ENCODE measurements at regions not wholly inside any gene's neighbourhood (a gene's known extent, or its start where the extent isn't known, plus 50 kb on each side); places are given as distances from the start of the nearest gene placed in this dataset.
A peak's percentile ranks its signal among the peaks of the same experiment; 100 is the strongest.

GRCh38 chr11:122343210-122343609, 227.2 kb upstream of the BLID start:
- DNase-seq, result no peak

GRCh38 chr11:122342089-122342744, 226.2 kb upstream of the BLID start:
- peak; percentile 92 for DNase-seq

DNA sequence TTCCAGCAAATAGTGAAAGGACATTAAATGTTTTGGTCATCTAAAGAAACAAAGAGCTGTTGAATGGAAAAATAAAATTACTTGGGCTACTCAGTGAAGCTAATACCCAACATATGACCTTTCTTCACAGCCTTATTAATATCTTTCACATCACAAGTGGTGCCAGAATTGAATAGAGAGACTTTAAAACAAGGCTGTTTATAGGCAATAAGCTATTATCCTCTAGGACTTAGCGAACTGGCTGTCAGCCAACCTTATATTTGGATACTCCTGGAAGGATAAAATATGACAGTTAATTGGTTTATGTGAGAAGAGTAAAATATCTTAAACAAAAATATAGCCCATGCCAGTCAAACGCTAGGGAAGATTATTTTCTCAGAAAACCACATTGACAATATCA, 225.5 kb upstream of the BLID start:
- no peak for DNase-seq

DNA sequence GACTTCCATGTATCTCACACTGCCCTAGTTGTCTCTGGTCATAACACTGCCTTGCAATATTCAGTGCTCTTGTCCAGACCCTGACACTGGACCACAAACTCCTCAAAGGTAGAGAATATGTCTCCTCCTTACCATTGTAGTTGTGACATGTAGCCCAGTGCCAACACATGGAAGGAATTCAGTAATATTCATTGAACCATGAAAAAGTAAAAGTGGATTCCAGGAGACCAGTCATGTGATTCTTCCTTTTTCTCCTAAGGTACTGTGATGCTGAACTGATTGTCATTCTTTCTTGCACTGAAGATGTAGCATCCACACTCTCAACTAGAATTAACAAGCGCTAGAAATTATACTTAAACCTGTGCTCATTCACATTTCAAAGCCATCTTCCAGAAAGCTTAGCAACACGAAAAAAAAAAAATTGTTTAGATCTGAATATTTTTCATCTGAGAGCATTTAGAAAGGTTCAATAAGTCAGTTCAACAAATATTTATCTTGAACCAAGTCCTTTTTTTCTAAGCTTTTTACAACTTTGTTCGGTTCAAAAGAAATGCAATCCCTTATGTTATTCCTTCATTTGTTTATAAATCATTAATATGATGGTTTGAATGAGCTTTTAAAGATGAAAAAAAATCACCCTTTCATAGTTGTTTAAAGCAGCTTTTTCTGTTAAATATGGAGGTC, 224.7 kb upstream of the BLID start:
- no peak for DNase-seq

DNA sequence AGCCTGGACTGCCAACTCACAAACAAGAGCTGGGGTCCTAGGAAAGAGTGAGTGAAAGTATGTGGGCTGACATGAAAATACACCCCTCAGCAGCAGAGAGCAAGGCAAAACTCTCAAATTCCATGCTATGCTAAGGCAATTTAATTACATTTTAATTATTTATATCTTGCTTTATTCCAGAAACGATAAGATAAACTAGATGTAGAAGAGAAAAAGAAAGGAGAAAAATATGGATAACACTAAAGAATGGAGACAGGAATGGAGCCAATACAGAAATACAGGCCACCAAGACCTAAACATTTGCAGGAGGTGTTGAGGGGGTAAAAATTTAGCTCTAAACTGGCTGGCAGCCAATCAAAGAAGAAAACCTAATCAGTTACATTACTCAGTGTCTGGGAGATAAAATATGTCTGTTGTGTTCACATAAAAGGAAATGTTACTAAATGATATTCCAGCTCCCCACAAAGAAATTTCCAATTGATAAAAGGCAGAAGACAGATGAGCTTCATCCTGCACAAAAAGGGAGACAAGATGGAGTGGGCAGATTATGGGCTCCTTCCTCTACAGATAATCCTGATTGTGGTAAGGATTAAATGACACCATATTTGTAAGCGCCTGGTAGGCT, 223.5 kb upstream of the BLID start:
- DNase-seq, result peak; percentile 70

DNA sequence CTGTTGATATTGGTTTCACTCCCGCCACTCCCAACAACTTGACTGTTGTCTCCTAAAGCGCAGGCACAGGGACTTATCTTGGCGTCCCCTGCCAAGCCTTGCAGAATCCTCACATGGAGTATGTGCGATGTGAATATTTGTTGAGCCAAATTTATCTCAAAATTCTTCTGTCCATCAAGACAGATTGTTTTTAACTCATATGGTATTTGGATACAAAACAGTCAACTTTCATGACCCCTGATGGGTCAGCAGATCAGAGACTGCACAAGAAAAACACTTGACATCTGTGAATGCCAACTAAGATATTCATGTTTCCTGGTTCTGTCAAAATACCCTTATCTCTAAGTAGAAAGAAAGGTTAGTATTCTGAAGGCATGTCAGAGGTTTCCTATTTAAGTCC, 221.7 kb upstream of the BLID start:
- DNase-seq, result peak; percentile 98

- peak; percentile 100 for DNase-seq
Measured at GRCh38 chr11:122337241-122337640, 221.2 kb upstream of the BLID start.

DNA sequence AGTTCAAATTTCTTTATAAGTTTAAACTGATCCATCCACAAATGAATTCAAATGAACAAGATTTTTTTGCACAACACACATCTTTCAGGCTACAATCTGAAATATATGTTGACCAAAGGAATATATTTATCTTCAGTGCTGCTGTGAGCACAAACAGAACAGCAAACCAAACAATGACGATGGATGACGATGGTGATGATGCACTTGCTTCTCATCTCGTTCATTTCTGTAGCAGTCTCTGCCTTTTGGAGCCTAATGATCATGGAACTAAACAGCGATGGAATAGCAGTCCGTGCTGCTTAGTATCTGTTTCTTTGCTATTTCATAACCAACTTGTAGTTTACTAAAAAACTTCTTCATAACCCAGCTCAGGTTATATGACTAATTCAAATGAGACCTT, 220.7 kb upstream of the BLID start:
- no peak for DNase-seq

DNA sequence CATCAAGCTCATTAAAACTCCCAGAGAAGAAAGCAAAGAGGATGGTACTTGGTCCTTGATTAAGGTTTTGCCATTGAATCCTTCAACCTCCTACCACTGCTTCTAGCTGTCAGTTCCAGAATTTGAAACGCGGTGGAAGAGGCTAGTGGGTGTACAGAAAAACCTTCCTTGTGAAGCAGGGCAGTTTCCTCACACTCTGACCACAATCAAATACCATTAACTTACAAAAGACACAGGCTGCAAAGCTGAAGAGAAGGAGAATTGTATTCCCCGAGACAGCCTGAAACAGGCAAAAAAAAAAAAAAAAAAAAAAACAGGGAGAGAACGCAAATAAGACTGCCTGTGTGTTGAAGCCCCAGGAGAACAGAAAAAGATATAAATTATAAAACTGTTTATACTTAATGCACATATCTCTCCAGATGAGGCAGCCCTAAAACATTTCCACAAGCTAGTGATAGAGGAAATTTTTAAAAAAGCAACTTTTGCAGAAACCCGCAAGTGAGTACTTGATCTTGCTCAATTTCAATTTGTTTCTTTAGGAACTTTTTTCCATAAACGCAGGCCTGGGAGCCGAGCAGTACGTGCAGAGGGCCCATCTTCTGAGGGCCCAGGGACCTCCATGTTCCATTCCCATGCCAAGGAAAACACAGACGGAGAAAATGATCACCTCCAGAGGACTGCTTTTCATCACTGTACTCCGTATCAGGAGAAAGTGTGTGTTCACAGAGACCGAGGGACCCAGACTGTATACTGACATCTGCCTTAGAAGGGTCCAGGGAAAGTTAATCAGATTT, 218.7 kb upstream of the BLID start:
- DNase-seq, result peak; percentile 100

GRCh38 chr11:122333467-122333866, 217.5 kb upstream of the BLID start:
- no peak for DNase-seq

GRCh38 chr11:122331079-122331478, 215.1 kb upstream of the BLID start:
- DNase-seq, result no peak

GRCh38 chr11:122330279-122330965, 214.4 kb upstream of the BLID start:
- peak; percentile 93 for DNase-seq

- no peak for DNase-seq
Measured at GRCh38 chr11:122327528-122327927, 211.5 kb upstream of the BLID start.

DNA sequence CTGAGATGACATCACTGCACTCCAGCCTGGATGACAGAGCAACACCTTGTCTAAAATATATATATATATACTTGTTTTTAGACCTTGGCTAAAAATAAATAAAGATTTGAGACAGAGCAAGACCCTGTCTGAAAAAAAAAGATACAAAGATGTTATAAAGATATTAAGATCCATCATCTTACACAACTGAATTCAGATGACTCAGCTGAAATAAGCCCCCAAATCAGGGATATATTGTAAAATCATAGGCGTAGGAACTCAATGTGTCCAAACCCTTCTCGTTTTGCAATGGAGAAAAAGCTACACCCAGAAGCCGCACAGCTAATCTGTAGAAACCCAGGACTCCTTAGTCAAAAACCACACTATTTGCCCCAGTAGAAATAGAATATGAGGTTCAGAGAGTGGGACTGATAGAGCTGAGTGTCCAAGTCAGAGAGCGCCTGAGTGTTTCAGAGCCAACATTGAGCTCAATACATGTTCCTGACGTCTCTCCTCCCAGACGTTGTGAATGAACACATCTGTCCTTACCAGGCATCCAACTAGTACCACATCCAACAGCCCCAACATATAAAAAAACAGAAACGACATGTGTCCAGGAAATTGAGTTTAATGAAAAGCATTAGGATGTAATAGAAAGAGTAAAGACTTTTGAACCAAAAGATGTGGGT, 207.9 kb upstream of the BLID start:
- DNase-seq, result no peak

DNA sequence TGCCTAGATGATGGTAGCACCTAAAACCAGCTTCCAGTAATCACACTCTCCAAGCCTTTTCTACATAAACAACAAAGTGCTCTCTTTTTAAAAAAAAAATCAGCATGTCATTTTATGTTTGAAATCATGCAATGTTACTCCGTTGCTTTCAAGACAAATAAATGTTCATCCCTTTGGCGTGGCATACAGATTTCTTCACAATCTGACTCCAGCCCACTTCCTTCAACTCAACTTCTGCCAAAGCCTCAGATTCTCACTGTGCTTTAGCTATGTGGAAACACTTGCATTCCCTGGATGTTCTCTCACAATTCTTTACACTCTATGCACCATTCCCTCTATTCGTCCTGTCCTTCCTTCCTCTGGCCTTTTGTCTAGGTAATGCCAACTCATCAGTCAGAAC, 206.3 kb upstream of the BLID start:
- DNase-seq, result peak; percentile 85

GRCh38 chr11:122320671-122321070, 204.7 kb upstream of the BLID start:
- no peak for DNase-seq

GRCh38 chr11:122319691-122320620, 203.9 kb upstream of the BLID start:
- peak; percentile 94 for DNase-seq

- no peak for DNase-seq
Measured at GRCh38 chr11:122319085-122319484, 203.1 kb upstream of the BLID start.

DNA sequence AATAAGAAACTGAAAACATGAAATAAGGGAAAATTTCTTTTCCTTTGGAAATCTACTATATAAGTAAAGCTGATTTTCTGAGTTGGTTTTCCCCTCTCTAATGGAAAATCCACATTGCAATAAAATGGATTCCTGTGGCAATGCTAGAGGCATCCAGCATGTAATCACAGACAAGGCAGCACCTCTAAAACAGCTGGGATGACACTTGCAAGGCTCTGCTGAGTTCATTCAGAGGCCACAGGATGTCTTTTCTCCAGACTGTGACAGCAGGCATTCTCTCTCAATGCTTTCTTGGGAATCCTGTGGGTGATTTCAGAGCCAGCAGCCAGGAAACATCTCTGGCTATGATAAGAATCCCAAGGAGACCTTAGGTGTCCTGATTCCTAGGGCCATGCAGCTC, 201.3 kb upstream of the BLID start:
- peak; percentile 54 for DNase-seq

DNA sequence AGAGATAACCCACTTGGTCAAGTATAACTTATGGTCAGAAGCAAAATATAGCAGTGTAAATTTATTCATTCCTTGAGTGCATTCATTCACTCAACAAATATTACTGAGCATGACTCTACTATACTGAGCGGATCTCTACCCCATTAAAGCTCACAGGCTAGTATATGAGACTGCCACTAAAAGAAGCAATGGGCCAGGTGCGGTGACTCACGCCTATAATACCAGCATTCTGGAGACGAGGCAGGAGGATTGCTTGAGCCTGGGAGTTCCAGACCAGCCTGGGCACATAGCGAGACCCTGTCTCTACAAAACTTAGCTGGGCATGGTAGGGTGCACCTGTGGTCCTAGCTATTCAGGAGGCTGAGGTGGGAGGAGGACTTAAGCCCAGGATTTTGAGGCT, 197.6 kb upstream of the BLID start:
- DNase-seq, result no peak

DNA sequence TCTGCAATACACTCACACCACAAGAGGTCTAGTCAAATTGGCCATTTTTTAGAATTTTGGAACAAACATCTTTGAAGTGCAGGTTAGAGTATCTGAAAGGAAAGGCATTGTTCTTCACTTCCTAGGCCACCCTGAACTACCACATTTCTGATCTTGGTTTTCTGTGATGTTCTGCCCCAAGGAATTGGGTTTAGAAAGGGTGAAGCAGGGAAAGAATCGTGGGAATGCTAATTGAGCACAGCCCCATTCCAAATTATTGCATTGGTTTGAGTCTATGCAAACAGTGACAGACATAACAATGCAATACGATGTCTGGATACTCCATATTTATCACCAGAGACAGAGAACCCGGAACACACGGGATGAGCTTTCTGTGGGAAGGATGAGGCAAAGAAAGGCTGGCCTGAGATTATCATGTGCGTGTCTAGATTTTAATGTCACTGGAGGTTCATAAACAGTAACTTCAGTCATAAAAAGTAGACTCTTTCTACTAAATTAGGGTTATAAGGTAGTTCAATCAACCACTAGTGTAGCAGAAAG, 195.3 kb upstream of the BLID start:
- no peak for DNase-seq
